Activated CD8-positive, alpha-beta memory T cell treated with anti-CD3 and anti-CD28 coated beads for 1 hour (primary cell): ENCODE measurements at regions not wholly inside any gene's neighbourhood (a gene's known extent, or its start where the extent isn't known, plus 50 kb on each side); places are given as distances from the start of the nearest gene placed in this dataset.

Experiments
- DNase-seq, 2 donors: peaks; one replicate each; pipeline ENCODE4 v3.0.0-alpha.2; 2020; ENCODE audit warnings: low read depth in 1 of 2; ENCODE audit errors: extremely low read depth in 1 of 2

DNA sequence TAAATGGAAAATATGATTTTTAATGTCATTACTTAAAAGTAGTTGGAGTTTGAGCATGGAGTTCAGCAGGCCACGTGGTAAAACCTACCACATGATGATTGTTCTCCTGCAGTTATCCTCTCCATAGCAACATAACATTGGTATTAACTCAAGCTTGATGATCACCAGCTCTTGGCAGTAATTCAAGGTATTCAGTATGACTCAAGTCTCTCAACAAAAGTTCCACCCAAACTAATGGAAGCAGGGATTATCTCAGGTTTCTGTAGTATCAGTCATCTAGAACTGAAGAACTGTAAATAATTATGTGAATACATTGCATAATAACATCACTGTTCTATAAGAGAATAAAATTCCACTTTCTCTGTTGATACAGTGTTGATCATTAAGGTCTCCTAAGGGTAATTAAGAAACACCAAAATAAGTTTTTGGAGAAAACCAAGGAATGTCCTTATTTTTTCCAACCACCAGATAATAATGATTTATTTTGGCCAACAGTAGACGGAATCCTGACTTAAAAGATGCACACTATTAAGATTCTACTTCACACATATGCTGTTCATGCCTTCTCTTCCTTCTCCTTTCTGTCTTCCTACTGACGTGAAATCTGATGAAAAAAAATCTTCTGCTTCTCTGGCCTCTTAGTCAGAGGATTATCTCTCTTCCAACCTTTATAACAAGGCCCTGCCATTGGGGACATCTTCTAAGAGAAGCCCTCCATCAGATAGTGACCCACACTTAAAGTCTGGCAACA is 1092.3 kb downstream of the EFNB2 start:
- DNase-seq: no peak

DNA sequence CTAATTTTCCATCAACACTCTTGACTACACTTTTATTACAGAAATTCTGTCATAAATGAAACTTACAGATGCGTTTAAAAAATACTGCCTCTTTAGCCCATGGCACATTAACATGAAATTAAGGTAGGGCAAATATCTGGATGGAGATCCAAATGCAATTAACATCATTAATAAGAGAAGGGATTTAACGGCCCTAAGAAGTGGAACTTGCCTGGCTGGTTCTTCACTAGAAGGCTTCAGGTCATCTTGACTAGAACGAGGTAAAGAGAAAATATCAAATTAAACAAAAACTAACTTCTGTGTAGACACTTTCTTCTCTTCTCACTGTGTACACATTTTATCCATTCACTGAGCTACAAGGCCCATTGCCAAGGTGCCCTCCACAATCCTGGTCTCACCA is 1093.4 kb downstream of the EFNB2 start:
- DNase-seq: no peak

DNA sequence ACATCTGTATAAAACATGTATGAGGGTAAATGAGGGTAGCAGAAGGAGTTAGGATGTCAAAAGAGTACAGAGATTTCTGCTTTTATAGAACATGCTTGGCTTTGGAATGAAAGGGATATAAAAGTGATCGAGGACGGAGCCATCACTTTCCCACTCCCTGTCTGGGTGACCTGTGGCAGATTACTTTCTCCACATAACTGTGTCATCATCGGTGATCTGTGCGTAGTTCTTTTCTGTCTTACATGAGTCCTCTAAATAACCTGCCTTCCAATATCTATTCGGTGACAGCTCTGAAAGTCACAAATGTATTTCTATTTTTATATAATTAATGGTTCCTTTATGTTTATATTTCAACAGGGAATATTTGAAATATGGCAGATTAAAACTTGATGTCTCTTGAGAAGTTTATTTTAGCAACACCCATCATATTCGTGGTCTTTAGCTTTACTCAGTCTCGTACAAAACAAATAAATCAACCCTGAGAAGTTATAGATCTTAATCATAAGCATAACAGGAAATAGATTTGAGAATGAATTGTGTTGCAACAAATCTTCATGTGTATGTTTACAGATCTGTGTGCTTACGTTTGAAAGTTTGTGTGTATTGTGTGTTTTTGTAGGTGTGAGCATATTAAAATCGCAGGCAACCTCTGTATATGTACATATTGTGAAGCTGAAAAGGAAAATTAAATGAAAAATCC is 1094.3 kb downstream of the EFNB2 start:
- DNase-seq: no peak

DNA sequence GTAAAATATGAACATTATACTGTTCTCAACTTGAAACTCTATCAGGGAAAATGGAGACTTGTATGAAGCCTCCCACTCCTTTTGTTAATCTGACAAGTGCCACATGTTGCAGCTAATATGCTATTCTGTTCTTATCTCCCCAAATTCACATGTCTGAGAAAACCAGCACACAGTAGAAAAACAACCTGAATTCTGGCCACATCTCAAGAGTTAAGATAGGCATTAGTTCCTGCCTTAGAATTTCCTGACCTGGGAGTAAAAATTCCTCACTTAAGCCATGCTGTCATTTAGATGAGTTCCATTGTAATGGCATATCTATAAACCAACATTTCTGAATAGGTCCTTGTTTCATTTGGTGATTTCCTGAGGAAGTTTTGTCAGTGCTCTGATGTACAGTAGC is 1098.5 kb downstream of the EFNB2 start:
- DNase-seq: no peak

DNA sequence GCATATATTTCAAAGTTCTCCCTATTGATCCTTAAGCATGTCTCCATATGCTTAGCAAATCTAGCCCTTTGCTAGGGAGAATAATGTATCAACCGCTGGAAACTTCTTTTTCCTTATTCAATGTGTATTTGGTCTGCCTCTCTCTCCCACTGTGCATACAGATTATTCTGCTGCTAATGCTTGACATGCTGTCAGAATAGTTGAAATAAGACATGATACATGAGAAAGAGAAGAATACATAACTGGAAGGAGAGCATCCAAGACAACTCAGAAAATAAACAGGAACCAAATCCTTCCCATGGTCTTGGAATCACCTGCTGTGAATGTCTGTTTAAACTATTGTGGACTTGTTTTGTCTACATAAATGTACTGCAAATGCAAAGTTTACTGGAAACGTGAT is 1103.0 kb downstream of the EFNB2 start:
- no peak for DNase-seq

DNA sequence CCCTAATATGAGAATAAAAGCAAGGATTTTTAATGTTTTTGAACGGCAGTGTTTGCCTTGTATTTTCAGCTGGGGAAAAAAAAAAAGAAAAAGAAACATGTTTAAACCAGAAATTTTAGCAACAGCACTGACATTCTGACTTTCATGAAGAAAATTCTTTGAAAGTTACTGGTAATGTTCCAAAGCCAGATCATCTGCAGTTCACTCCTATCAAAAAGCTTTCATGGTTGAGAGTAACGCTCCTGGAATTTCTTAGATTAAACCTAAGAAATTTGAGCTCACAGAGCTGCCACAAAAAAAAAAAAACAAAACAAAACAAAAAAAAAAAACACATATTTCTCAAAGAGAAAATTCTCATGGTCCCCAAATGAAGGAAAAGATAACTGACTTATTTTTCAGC is 1106.7 kb downstream of the EFNB2 start:
- DNase-seq: no peak

DNA sequence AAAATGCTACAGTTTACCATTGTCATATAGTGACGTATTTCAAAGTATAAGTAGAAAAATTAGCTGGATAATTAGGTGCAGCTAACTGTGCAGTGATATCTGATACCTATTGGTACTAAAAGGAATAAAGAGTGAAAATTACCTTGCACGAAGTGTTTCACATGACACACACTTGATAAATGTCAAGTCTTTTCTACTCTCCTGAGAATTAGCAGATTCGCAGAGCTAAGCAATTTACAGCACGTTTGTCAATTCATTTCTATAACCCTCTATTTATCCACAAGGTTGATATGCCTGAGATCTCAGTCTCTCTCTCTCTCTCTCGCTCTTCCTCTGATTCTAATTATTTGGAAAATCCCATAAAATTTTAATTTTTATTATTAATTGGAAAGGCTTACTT is 1109.0 kb downstream of the EFNB2 start:
- DNase-seq: no peak

DNA sequence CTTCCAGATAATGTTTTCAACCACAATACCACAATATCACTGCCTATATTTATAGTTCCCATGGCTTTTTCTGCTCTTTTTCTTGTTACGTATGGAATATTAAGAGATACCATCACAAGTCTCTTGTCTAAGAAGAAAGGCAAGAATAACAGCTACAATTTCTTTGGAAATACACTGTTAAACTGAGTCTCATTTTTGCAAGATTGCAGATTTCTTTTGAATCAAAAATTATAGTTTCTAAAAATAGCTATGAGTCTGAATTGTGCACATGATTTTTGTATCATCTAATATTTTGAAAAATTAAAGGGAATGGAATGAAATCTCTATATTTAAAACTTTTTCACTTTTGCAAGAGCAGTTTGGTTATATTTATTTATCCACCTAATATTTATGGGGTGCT is 1120.8 kb downstream of the EFNB2 start:
- DNase-seq: no peak

DNA sequence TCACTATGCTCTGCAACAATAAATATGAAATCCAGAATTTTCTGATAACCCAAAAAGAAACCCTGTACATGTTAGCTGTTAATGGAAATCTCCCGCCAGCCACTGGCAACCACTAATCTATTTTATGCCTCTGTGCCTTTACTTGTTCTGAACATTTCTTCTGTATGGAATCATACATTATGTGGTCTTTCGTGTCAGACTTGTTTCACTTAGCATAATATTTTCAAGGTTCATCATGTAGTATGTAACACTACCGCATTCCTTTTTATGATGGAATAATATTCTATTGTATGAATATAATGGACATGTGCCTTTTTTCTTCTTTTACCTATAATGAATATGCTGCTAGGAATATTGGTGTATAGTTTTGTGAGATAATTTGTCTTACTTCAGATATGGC is 1123.3 kb downstream of the EFNB2 start:
- DNase-seq: no peak

DNA sequence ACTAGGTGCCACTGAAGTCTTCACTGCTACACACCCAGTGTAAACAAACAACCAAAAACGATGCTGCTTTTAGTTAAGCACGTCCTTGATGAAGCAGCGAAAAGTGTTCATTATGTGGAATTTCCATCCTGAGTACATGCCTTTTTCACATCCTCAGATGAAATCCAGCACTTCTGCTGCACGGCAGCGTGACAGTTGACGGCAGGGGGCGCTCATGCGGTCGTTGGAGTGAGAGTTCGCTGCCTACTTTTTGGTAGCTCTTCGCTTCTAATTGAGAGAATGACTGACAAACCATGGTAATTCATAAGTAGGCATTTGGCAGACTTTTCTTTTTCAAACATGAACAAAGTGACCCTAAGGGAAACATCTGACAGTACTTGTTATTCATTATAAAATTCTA is 1124.9 kb downstream of the EFNB2 start:
- DNase-seq: no peak

DNA sequence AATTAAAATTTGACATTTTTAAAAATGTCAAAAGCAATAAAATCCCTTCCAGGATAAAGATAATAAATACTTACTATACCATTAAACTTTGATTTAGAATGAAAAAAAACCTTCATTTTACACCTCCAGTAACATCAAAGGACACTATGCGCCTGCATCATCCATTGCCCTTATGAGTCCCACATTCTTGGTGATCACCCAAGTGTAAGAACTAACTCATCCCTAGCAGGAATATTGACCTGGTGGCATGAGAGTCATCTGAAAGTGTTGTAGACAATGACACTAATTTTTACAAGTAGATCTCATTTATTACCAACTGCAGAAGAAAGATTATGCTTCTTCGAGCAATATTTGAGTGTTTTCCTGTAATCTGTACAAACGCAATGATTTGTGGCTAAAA is 1128.9 kb downstream of the EFNB2 start:
- DNase-seq: no peak

DNA sequence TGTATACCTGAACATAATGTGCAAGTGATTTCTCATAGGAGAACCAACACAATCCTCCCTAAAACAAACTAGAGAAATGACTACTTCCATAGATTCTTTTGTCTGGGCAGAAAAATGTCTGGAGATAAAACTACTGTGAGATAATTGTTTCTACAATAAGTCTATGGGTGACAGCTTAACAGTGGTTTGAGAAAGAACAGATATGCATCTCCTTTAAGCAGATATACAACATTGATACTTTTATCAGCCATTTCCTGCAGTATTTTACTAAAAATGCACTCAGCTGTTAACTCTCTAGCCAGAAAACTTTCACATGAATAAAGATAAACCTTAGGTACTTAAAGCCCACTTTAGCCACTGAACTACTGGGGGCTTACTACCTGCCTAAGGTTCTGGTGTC is 1132.4 kb downstream of the EFNB2 start:
- DNase-seq: no peak

DNA sequence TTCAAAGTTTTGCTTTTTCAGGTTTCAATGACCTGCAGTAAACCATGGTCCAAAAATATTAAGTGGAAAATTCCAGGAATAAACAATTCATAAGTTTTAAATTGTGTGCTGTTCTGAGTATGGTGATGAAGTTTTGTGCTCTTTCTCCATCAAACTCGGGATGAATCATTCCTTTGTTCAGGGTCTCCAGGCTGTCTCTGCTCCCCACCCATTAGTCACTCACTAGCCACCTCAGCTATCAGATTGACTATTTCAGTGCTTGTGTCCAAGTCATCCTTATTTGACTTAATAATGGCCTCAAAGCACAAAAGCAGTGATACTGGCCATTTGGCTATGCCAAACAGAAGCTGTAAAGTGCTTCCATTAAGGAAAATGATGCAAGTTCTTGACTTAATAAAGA is 1140.4 kb downstream of the EFNB2 start:
- no peak for DNase-seq

DNA sequence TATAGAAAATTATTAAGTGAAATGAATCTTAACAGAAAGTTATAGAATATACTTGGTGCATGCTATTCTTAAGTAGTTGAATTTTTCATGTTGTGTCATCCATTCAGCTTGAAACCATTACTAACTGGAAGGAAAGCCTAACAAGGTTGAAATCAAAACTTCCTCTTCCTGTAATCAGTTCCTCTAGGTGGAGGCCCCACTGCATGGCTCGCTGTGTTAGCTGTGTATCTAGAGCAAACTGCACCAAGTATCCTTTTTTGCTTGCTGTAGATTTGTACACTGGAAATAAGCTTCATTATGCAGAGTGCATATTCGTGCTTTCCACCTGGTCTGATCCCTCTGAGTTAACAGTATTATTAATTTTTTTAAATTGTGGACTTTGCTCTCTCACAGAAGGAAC is 1146.1 kb downstream of the EFNB2 start:
- DNase-seq: no peak

DNA sequence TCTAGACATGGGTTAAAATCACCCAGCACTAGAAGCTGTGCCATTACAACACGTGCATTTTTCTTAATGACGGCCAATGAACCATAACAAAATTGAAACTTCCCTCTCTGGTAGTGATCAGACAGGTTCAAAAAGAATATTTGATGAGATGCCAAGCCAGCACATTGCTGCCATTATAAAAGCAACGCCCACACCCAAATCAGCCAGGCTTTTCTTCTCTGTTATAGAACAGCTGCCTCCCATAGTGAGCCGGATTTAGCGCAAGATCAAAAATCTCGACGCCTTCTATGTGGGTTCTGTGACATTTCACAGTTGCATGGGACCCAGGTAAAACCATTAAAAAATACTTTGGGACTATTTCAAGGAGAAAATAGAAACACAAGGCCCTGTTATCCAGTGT is 1158.0 kb downstream of the EFNB2 start:
- DNase-seq: no peak

DNA sequence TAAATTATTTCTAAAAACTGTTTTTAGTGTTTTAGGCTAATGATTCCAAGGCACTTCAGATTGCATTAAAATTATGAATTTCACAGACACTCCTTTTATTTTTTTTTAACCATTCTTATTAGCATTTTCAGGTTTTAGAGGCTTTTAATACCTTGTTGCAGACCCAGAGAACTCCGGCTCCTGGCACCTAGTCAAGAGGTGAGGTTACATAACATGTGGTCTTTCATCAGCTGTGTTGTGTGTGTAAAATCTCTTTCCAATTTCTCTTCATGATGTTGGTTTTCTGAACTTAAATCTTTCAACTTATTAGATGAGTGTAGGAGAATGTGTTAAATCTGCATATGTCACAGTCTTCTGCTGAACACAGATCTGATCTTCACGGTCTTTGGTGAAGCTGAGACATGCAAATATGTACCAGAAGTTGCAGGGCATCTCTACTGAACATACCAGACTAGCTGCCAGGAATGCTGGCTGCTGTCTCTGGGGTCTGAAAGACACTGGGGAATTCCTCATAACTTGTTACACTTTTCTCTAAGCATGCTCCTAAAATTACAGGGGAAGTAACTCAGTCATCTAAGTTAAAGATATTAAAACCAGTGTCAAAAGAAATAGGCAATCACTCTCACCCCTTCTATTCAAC is 1165.3 kb downstream of the EFNB2 start:
- DNase-seq: no peak

DNA sequence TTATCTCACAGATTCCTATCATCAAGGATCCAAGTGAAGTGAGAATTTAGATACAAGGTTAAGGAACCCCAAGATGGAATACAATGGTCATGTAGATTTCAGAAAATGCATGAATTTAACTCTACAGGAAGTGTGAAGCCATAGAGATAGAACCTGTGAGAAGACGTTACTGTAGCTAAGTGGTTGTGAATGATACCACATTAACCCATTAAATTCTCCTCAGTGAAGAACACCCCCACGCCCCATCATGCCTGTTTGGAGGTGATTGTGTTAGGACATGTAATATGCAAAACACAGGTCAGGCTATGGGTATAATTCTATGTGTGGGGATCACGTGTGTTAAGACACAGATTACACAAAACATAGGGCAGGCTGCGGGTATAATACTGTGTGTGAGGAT is 1166.7 kb downstream of the EFNB2 start:
- no peak for DNase-seq

DNA sequence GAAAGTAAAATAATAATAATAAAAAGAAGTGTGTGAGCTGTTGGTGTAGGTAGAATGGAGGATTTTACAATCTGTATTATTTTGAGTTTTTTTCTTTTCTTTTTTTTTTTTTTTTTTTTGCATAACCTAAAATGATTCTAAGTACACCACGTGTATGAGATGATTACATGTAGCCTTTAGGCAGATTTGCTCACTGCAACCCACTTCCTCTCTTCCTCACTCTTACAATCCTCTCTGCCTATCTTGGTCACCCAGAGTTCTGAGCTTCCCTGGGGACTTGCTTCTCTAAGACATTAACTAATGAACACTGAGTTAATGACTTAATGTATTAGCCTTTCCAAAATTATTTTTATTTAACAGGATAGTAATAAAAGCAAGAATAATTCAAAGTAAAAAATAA is 1169.6 kb downstream of the EFNB2 start:
- no peak for DNase-seq

DNA sequence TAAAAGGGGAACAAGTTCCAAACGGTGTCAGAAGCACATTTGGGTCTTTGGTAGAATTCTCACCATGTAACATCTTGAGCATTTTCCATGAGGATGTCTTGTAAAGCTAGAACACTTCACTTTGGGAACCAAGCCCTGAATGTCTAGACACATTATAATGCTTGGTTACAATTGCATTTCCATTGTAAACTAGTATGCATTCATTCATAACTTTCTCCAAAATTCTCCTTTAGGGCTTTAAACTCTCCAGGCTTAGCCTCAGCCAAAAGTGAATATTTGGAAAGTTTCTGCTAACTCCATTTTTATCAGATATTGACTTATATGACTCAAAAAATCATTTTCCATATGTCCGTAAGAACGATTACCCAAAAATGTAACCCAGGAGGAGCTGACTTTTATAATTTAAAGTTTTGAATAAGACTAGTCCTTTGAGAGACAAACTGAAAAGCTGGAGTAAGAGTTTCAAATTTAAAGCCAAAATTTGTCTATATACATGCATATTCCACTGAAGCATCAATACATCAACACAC is 1170.4 kb downstream of the EFNB2 start:
- DNase-seq: no peak

DNA sequence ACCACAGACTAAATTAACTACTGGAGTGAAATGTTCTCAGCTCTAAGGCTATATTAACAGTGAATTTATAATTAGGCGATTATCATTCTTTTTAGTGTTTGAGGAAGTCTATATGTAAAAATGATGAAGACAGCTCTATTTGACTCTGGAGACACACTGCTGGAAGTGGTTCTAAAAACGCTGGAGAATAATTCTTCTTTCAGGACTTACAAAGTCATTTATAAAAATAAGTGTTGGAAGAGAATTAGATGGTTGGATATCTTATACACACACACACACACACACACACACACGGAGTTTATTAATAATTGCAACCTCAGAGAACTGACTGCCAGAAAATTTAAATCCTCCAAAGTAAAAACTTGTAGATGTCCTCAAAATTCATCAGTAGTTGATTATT is 1171.3 kb downstream of the EFNB2 start:
- DNase-seq: no peak

DNA sequence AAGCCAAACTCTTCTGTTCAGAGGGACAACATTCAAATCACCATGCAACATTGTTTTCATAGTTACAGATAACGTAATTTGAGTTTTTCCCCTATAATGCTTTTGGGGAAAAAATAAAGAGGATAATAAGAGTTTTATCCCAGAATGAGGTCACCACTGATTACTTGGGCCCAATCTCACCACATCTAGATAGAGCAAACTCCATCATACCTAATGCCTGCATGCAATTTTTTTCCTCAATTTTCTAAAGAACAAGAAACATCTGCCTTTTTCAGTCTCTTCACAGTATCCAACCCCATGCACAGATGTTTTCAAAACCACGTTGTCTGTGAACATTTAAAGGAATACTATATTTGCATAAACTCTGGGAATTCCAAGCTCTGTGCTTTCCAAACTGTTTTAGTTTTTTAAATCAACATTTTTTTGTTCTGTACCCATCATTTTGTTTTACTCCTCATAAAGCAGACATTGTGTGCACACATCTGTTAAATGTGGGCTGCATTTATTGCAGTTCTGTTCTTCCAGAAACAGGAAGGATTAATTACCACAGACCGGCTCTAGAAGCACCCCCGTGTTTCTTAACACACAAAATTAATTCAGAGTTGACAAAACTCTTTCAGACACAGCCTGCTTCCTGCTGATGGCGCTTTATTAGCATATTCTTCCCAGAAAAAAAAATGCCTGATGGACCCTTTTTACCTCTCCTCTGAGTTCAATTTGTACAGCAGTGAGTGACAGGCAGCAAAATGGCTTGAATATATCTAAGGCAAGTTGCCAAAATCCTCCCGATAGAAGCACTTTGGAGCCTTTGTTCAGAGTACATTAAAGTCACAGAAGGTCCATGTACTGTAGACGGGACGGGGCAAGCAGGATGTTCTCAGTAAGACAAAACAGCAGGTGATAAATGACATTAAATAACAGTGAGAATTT is 1171.9 kb downstream of the EFNB2 start:
- DNase-seq: no peak
